ENCODE measurements at regions not wholly inside any gene's neighbourhood (a gene's known extent, or its start where the extent isn't known, plus 50 kb on each side); places are given as distances from the start of the nearest gene placed in this dataset.

DNA sequence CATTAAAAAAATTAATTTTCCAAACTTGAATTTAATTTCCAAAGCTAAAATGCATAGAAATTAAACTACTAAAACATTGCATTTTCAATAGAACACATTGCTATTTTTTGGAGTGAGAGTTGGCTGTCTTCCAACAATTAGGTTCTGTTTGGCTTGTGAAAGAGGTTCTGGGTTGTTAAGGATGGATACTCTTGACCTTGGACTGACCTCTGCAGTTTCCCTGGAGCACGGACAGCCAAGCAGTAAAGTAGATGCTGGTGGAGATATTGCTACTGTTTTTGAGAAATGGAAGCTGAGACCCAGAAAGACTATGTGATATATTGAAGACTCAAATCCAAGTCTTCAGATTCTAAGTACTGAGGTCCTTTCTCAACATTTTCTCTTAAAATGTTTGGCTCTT is 95.9 kb upstream of the CHD6 start:
- no peak for TF ChIP-seq POLR2AphosphoS5 (IDR thresholded peaks at IDR 0.05; ENCODE audit: low read depth, low read length)
- TF ChIP-seq POLR2A (IDR thresholded peaks at IDR 0.05; ENCODE audit: low read depth, low read length), result no peak
- TF ChIP-seq PAX5 (IDR thresholded peaks at IDR 0.05; ENCODE audit: insufficient read depth, low read length, severe bottlenecking), result no peak

Data from GM12891 (cell line).